ENCODE measurements at regions not wholly inside any gene's neighbourhood (a gene's known extent, or its start where the extent isn't known, plus 50 kb on each side); places are given as distances from the start of the nearest gene placed in this dataset.

DNA sequence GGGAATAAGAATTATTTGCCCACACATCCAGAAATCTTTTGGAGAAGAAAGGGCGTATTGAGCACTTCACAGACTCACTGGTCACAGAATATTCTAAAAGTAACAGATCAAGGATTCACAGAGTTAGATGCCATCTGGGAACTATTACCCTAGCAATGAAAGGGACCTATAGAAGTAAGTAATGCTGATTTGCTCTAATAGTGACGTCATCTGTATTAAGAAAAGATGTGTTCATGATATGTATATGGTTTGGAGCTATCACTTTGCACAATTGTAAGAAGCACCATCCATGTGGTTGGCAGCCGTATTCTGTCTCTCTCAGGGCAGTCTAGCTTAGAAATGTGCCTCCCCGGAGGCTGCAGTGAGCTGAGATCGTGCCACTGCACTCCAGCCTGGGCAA, 52.8 kb upstream of the SV2C start:
- whole genome bisulfite sequencing = 71% methylated on average over 5 of the region's 5 CpGs
- H3K27ac ChIP-seq (ENCODE audit: low read depth) = no peak overlapping the region
- H3K4me1 ChIP-seq (ENCODE audit: insufficient read depth) = no peaks in the 10 kb centered on the region
- no peak overlapping the region for H3K4me3 ChIP-seq (ENCODE audit: low read depth, low read length)
- H3K36me3 ChIP-seq (ENCODE audit: insufficient read depth) = no peaks in the 10 kb centered on the region
- no peak for DNase-seq (ENCODE audit: extremely low spot score)

DNA sequence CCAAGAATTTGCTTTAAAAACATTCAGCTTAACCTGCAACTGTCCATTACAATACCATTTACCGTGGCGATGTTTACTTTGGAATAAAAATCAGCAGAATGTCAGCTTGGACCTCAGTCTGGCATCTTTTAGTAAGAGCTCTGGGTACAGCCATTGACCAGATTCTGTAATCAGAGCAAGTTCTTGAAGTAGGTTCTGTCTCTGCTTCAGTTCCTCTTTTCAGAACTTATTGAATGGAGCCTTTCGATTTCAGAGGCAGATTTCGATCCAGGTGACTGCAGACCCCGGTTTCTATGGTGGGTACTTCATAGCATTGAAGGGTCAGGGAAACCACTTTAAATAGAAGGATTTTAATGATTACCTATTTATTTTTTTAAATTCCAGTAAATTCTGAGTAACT, 53.4 kb upstream of the SV2C start:
- Histone ChIP-seq H3K4me1 (ENCODE audit: insufficient read depth) (no peaks in the 10 kb centered on the region), H3K4me3 (ENCODE audit: low read depth, low read length) (no peak overlapping the region), H3K36me3 (ENCODE audit: insufficient read depth) (no peaks in the 10 kb centered on the region), H3K27ac (ENCODE audit: low read depth) (no peak overlapping the region)
- DNase-seq (ENCODE audit: extremely low spot score) = no peak
- WGBS = 81% methylated on average over 5 of the region's 5 CpGs

GRCh38 chr5:76025790-76026189, 57.4 kb upstream of the SV2C start:
- no peak for DNase-seq (ENCODE audit: extremely low spot score)
- Histone ChIP-seq H3K4me1 (ENCODE audit: insufficient read depth) (no peaks in the 10 kb centered on the region), H3K36me3 (ENCODE audit: insufficient read depth) (no peaks in the 10 kb centered on the region), H3K4me3 (ENCODE audit: low read depth, low read length) (no peak overlapping the region), H3K27ac (ENCODE audit: low read depth) (no peak overlapping the region)

GRCh38 chr5:76025069-76025468, 58.1 kb upstream of the SV2C start:
- no peaks in the 10 kb centered on the region for H3K4me1 ChIP-seq (ENCODE audit: insufficient read depth)
- WGBS = 30% methylated on average over 2 of the region's 2 CpGs
- no peak overlapping the region for H3K27ac ChIP-seq (ENCODE audit: low read depth)
- no peaks in the 10 kb centered on the region for H3K36me3 ChIP-seq (ENCODE audit: insufficient read depth)
- no peak overlapping the region for H3K4me3 ChIP-seq (ENCODE audit: low read depth, low read length)
- DNase-seq (ENCODE audit: extremely low spot score) = no peak

GRCh38 chr5:76022611-76023010, 60.6 kb upstream of the SV2C start:
- H3K4me1 ChIP-seq (ENCODE audit: insufficient read depth) = no peaks in the 10 kb centered on the region
- WGBS = 68% methylated on average over 4 of the region's 4 CpGs

DNA sequence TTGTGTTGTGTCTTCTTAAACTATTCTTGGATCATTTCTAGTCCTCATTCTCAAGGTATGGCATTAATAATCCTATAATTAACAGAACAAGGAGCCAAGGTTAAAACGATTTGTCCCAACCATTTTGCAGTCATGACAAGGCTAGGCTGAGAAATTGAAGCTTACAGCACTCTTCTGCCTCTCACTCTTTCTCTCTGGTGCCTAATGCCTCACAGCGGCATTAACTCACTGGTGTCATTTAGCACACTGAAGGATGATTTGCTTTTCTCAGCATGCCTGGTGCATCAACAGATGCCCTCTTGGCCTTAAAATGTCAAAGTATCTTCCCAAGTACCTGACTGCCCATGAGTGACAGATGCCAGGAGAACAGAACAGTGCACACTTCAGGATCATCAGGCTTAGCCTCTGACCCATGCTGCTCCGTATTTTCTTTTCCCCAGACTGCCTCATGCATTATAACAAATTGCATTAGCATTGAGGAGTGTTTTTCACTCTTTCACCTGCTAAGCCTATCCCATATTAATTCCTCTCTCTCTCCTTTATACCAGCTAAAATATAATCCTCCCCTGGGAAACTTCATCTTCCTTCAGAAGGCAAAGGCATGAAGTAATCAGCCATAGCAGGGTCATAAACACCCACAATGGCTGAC, 61.1 kb upstream of the SV2C start:
- Histone ChIP-seq H3K36me3 (ENCODE audit: insufficient read depth) (no peaks in the 10 kb centered on the region), H3K4me1 (ENCODE audit: insufficient read depth) (no peaks in the 10 kb centered on the region), H3K27ac (ENCODE audit: low read depth) (no peak overlapping the region), H3K4me3 (ENCODE audit: low read depth, low read length) (no peak overlapping the region)
- no peak for DNase-seq (ENCODE audit: extremely low spot score)
- 49% methylated on average over 3 of the region's 3 CpGs for WGBS

More at GRCh38 chr5:76022611-76023010, 60.6 kb upstream of the SV2C start:
- H3K36me3 ChIP-seq (ENCODE audit: insufficient read depth) = no peaks in the 10 kb centered on the region
- no peak overlapping the region for H3K4me3 ChIP-seq (ENCODE audit: low read depth, low read length)
- no peak for DNase-seq (ENCODE audit: extremely low spot score)
- H3K27ac ChIP-seq (ENCODE audit: low read depth) = no peak overlapping the region

- Histone ChIP-seq H3K4me3 (ENCODE audit: low read depth, low read length) (no peak overlapping the region), H3K4me1 (ENCODE audit: insufficient read depth) (no peaks in the 10 kb centered on the region), H3K27ac (ENCODE audit: low read depth) (no peak overlapping the region), H3K36me3 (ENCODE audit: insufficient read depth) (no peaks in the 10 kb centered on the region)
- WGBS = 90% methylated on average over 1 of the region's 1 CpG
- no peak for DNase-seq (ENCODE audit: extremely low spot score)
These were observed 66.9 kb upstream of the SV2C start for GRCh38 chr5:76016258-76016657.

DNA sequence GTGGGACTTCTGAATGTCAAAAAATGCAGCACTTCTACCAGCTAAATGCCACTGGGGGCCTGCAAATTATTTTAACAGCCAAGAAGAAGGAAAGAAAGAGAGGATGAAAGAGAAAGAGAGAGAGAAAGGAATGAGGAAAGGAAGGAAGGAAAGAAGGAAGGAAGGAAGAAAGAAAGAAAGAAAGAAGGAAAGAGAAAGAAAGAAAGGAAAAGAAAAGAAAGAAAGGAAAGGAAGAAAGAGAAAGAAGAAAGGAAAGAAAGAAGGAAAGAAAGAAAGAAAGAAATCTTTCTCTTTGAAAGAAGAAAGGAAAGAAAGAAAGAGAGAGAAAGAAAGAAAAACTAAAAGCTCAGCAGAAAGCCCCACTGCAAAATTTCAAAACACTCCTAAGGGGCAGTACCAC, 69.2 kb upstream of the SV2C start:
- Histone ChIP-seq H3K36me3 (ENCODE audit: insufficient read depth) (no peaks in the 10 kb centered on the region), H3K27ac (ENCODE audit: low read depth) (no peak overlapping the region), H3K4me3 (ENCODE audit: low read depth, low read length) (no peak overlapping the region), H3K4me1 (ENCODE audit: insufficient read depth) (no peaks in the 10 kb centered on the region)
- DNase-seq (ENCODE audit: extremely low spot score) = no peak

- Histone ChIP-seq H3K27ac (ENCODE audit: low read depth) (no peak overlapping the region), H3K36me3 (ENCODE audit: insufficient read depth) (no peaks in the 10 kb centered on the region), H3K4me1 (ENCODE audit: insufficient read depth) (no peaks in the 10 kb centered on the region), H3K4me3 (ENCODE audit: low read depth, low read length) (no peak overlapping the region)
- DNase-seq (ENCODE audit: extremely low spot score) = no peak
- WGBS = 86% methylated on average over 2 of the region's 2 CpGs
These were observed 75.3 kb upstream of the SV2C start for GRCh38 chr5:76007904-76008303.

- H3K27ac ChIP-seq (ENCODE audit: low read depth) = no peak overlapping the region
- WGBS = 85% methylated on average over 3 of the region's 3 CpGs
- no peak for DNase-seq (ENCODE audit: extremely low spot score)
These were observed 82.6 kb upstream of the SV2C start for GRCh38 chr5:76000582-76000981.

GRCh38 chr5:75993643-75994520, 89.3 kb upstream of the SV2C start:
- Histone ChIP-seq H3K4me1 (ENCODE audit: insufficient read depth) (no peaks in the 10 kb centered on the region), H3K4me3 (ENCODE audit: low read depth, low read length) (no peak overlapping the region), H3K36me3 (ENCODE audit: insufficient read depth) (no peaks in the 10 kb centered on the region), H3K27ac (ENCODE audit: low read depth) (no peak overlapping the region)
- DNase-seq (ENCODE audit: extremely low spot score) = no peak
- WGBS = 55% methylated on average over 5 of the region's 5 CpGs

More at GRCh38 chr5:76000582-76000981, 82.6 kb upstream of the SV2C start:
- H3K36me3 ChIP-seq (ENCODE audit: insufficient read depth) = no peaks in the 10 kb centered on the region
- no peaks in the 10 kb centered on the region for H3K4me1 ChIP-seq (ENCODE audit: insufficient read depth)
- H3K4me3 ChIP-seq (ENCODE audit: low read depth, low read length) = no peak overlapping the region

DNA sequence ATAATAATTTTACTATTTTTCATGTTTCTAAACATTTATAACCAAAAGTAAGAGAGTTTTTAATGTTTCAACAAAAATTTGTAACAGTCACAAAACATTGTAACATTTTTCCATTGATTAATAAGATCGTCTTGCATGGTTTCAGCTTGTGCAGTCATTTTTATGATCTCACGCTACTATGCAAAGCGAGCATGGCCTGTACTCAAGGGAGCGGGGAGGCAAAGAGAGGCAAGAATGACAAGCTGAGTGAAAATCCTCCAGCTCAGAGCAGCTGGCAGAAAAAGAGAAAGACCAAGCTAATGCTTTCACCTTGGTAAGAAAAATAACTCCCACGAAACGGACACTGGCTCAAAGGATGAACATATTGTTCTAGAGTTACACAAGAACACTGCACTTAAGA, 90.0 kb upstream of the SV2C start:
- DNase-seq (ENCODE audit: extremely low spot score) = no peak
- 75% methylated on average over 6 of the region's 6 CpGs for WGBS
- Histone ChIP-seq H3K4me3 (ENCODE audit: low read depth, low read length) (no peak overlapping the region), H3K27ac (ENCODE audit: low read depth) (no peak overlapping the region), H3K4me1 (ENCODE audit: insufficient read depth) (no peaks in the 10 kb centered on the region), H3K36me3 (ENCODE audit: insufficient read depth) (peaks cover 2% of the 10 kb centered on the region)

DNA sequence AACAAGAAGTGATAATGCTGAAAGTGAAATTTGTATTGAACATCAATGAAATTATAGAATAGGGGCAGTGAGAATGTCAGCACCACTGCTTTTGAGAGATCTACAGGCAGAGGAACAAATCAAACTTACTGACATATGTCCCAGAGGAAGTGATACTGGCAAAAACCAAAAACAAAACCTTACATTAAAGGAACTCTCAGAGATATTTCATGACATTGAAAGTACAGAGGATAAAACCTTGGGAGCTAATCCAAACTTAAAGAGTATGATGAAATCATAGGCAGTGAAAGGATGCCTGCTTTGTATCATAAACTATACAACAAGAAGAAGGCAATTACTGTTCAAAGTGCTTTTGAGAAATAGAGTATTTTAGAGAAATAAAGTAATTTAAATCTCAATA, 90.4 kb upstream of the SV2C start:
- Histone ChIP-seq H3K4me3 (ENCODE audit: low read depth, low read length) (no peak overlapping the region), H3K27ac (ENCODE audit: low read depth) (no peak overlapping the region), H3K4me1 (ENCODE audit: insufficient read depth) (no peaks in the 10 kb centered on the region)

GRCh38 chr5:75985077-75985476, 98.1 kb upstream of the SV2C start:
- Histone ChIP-seq H3K36me3 (ENCODE audit: insufficient read depth) (peaks cover 2% of the 10 kb centered on the region), H3K4me1 (ENCODE audit: insufficient read depth) (no peaks in the 10 kb centered on the region), H3K4me3 (ENCODE audit: low read depth, low read length) (no peak overlapping the region), H3K27ac (ENCODE audit: low read depth) (no peak overlapping the region)
- 46% methylated on average over 3 of the region's 3 CpGs for WGBS
- no peak for DNase-seq (ENCODE audit: extremely low spot score)

More for the DNA sequence above, 90.4 kb upstream of the SV2C start:
- DNase-seq (ENCODE audit: extremely low spot score) = no peak
- peaks cover 2% of the 10 kb centered on the region for H3K36me3 ChIP-seq (ENCODE audit: insufficient read depth)

Measured in urinary bladder (tissue), 3 donors.